RCC 7860 (cell line): ENCODE measurements at regions not wholly inside any gene's neighbourhood (a gene's known extent, or its start where the extent isn't known, plus 50 kb on each side); places are given as distances from the start of the nearest gene placed in this dataset.
"Not testable (repeated sequence)": the region's sequence is repeated elsewhere in the genome, so short reads cannot be mapped to it uniquely, and the experiment has no call there.

Experiments
- DNase-seq: peaks from one replicate; pipeline ENCODE4 v3.0.0-alpha.2; 2015; ENCODE audit warnings: low spot score
- FAIRE-seq: peaks from 2 replicates; lab custom pipeline; 2012; peaks lifted over from hg19 to GRCh38; lab: Jason Lieb, UNC

DNA sequence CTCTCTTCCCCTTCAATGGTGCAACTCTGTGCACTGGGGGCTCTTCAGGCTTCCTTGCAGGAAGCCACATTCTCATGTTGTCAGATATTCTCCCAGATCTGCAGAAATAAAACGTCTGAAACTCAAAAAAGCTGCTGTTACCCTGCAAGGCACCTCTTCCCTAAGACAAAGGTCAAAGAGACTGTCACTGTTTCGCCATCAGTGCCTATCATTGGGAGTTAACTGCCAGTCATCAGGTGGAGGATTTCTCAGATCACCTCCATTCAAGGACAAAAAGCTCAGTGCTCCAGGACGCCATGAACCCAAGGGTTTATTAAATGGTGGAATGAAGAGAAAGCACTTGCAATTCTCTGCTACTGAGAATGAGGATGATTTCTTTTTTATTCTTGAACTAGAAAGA, 144.6 kb upstream of the PALS2 start:
- FAIRE-seq (no peak), DNase-seq (no peak)

GRCh38 chr7:24432677-24433076, 140.6 kb upstream of the PALS2 start:
- DNase-seq (no peak), FAIRE-seq (no peak)

DNA sequence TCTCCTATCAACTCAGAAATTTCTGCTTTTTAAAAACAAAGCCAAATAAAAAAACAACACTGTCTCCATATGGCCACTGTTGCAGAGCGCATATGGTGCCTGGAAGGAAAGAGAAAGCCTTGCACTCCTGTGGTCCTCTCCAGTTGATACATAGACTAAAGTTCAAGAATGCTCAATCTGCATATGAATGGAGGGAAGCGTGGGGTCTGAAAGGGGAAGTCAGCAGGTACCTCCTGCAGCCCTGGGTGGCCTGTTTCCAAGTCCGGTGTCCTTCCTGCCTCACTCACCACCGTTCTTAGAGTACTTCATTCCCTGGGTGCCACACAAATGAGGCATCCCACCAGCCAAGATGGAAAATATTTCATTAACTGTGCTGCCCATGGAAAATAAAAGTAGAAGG, 138.3 kb upstream of the PALS2 start:
- FAIRE-seq (no peak), DNase-seq (no peak)

DNA sequence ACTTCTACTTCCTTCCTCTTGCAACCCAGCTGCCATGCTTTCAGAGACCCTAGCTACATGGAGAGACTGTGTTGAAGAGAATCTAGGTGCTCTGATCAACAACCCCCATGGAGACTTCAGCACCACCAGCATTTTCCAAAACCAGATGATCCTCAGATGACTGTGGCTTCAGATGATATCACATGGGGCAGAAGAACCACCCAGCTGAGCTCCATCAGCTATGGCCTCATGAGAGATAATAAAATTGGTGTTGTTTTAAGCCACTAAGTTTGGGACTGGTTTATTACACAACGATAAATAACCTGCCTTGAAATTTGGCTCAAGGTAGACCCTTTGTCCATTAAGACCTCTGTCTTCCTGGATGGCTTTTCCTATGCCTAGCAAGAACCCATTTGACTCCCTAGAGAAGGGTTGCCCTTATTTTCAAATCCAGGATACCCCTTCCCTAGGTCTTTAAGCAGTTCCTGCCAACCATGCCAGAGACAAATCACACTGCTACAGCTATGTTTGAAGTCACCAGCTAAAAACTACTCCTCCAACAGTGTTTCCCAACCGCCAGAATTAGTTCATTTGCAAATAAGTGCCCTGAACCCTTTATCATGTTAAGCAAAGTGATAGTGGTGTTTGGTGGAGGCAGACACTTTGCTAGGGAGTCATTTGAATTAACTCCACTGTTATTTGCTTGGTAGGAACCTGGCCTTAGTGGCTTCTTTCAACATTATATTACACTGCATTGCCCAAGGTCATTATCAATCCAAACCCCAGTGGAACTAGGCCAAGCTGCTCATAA, 136.9 kb upstream of the PALS2 start:
- FAIRE-seq (no peak), DNase-seq (no peak)

DNA sequence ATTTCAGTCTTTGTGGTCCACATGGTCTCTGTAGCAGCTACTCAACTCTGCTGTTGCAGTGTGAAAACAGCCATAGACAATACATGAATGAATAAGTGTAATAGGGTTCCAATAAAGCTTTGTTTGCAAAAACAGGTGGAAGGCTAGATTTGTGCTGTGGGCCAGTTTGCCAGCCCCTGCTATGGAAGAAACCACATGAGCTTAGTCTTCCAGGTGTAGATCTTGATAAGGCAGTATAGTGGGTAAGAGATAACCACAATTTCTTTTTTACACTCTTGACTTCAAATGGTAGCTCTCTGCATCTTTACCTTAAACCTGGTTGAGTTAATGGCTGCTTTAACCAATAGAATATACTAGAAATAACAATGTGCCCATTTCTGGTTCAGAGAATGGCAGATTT, 135.0 kb upstream of the PALS2 start:
- no peak for DNase-seq
- FAIRE-seq: no peak

GRCh38 chr7:24439104-24439503, 134.1 kb upstream of the PALS2 start:
- FAIRE-seq, DNase-seq: not testable (repeated sequence)

DNA sequence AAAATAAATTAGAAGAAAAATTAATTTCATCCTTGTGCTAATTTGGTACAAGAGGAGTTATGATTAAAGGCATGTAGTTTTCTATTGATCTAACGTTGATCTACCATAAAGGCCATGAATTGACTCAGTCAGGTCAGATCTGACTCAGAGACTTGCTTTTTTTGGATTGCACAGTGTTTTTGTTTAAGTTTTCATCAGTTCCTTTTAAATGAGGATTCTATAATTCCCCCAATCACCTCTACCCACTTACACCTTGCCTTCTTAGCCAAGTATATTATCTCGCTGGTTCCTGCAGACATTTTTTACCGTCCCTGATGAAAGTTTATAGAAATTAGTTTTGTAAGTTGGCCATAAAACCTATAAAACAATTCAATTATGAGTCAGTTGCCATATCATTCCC, 132.4 kb upstream of the PALS2 start:
- FAIRE-seq: no peak
- DNase-seq: no peak

DNA sequence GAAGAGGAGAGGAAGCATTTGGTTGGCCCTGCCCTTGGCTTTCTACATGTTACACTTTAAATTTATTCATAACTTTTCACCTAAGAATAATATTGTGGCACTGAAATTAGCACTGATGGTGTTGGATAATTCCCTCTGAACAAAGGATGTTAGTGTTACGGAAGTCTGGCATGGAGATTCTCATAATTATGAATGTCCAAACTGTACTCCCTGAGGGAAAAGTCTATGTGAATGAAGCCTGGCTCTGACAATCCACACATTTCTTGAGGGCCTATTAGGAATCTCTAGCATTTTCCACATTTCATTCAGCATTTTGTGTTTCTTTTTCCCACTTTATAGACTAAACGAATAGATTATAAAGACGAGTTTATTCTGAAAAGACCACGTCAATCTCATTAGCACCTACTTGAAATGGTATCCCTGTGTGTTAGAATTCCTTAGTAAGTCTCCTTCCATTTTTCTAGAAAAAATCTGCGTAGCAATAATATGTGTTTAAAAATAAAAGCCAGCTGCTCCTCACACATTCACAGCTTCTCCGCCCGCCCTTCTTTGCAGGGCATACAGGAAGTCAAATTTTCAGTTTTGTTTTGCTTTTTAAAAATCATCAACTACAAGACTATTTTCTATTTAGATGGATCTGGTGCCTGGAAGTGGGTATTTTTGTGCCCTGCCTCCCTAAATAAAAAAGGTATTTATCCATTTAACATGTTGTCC, 131.8 kb upstream of the PALS2 start:
- DNase-seq (no peak), FAIRE-seq (no peak)

GRCh38 chr7:24442170-24442777, 131.0 kb upstream of the PALS2 start:
- DNase-seq: no peak
- no peak for FAIRE-seq

GRCh38 chr7:24444666-24445440, 128.4 kb upstream of the PALS2 start:
- DNase-seq (no peak), FAIRE-seq (no peak)

DNA sequence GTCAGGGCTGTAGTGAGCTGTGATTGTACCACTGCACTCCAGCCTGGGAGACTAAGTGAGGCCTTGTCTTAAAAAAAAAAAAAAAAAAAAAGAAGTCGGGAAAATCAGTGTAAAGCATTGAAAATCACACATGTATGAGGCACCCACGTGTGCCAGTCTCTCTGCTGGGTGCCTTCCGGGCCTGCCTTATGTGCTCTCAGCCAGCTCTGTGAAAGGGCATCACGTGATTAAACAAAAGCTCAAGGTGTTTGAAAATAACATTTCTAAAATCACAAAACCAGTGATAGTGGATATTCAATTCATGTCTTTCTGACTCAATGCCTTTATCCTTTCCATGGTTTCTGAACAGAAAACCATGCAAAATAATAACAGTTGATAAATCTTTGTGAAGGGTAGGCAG, 125.2 kb upstream of the PALS2 start:
- FAIRE-seq (no peak), DNase-seq (no peak)

GRCh38 chr7:24449416-24449815, 123.8 kb upstream of the PALS2 start:
- not testable (repeated sequence) for DNase-seq, FAIRE-seq

GRCh38 chr7:24455813-24456525, 117.3 kb upstream of the PALS2 start:
- FAIRE-seq: no peak
- DNase-seq: no peak

DNA sequence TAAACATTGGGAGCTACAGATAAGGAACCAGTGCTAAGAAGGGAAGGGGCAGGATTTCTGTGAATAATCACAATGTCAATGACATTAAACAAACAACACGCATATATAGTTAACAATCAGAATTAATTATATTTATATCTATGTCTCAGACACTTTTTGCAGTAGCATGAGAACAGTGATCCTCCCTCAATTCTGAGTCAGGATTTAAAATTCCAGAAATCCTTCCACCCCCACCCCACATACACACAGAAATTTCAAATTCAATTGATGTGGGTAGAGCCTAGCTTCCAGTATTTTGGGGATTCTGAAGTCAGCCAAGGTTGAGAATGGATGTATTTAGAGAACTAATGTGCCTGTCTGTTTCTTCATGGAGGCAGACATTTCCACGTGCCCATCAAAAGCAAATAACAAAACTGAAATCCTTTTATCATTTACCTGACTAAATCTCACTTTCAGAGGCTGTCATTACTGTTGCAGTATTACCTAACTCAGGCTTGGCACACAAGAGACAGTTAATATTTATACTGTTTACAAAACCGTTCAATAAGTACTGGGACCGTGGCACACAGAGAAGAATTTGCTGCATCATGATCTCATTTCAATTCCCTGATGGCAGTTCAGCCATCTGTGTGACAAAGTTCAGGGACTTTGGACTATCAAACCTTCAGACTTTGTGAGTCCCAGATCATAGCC, 116.6 kb upstream of the PALS2 start:
- FAIRE-seq: no peak
- no peak for DNase-seq

DNA sequence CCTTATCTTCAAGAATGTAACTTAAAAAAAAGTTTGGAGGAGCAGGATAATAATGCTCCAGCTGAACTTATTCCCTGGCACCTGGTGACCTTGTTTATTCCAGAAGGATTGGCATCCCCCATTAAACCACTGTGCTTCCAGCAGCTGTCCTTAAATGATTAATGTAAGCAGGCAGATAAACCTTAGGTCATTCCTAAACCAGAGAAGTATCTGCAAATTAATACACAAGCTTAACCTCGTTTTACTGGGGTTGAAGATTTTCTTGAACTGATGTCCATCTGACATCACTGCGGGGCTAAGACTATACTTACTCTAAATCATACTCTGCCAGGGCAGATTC, 116.1 kb upstream of the PALS2 start:
- DNase-seq: no peak
- FAIRE-seq: no peak

DNA sequence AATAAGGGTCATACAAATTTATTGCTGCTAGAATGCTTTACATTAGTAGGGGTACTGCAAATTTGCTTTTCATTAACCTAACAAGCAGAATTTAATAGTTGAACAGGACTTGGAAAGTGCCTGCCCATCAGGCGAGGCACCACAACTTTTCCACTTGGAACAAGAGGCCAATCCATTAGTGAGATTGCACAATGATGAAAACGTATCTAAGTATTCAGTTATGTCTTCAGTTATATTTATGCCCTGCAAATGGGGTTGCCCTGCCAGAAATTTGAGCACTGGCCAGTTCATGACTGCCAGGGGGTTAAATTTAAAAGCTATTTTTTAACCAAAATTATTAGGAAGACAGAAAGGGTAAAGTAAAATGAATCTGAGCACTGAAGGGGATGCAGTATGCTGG, 111.1 kb upstream of the PALS2 start:
- DNase-seq (no peak), FAIRE-seq (no peak)

GRCh38 chr7:24462984-24463383, 110.3 kb upstream of the PALS2 start:
- no peak for FAIRE-seq
- no peak for DNase-seq

- FAIRE-seq (no peak), DNase-seq (no peak)
These were observed 109.8 kb upstream of the PALS2 start for GRCh38 chr7:24463474-24463873.

- FAIRE-seq: no peak
- no peak for DNase-seq
These were observed 108.4 kb upstream of the PALS2 start for GRCh38 chr7:24464861-24465260.

DNA sequence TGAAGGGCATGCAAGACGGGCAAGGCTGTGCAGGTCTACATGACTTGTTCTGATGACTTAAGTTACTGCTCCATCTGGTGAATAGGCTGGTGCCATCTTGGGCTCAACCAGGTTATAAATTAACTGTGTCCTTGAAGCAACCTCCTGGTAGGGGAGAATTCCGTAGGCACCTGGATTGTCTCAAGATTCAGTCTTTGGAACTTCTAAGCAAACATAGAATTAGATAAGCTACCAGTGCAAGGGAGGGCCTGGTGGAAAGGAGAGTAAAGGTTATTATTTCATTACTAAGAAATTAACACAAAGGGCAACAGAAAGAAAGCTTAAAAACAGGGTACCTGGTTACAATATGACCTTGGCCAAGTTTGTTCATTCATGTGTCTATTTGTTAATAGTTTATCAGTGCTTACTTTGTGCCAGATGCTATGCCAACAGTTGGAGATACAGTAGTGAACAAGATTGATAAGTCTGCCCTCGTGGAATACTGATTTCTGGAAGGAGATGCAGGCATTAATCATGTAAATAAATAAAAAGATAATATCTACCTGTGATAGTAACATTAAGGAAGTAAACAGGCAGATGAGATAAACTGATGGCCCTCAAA, 107.0 kb upstream of the PALS2 start:
- FAIRE-seq: peak; percentile 20
- DNase-seq: no peak
